GM03348 (cell line): ENCODE measurements at regions not wholly inside any gene's neighbourhood (a gene's known extent, or its start where the extent isn't known, plus 50 kb on each side); places are given as distances from the start of the nearest gene placed in this dataset.

Source experiments
- DNase-seq: peaks from one replicate; pipeline ENCODE4 v3.0.0; 2012; ENCODE audit warnings: low spot score

- DNase-seq = no peak
Observed at GRCh38 chr13:62294244-62294643, 878.6 kb upstream of the PCDH20 start.

GRCh38 chr13:62292714-62293480 lies 877.2 kb upstream of the PCDH20 start:
- no peak for DNase-seq

GRCh38 chr13:62290542-62290941 lies 874.9 kb upstream of the PCDH20 start:
- DNase-seq = no peak

- no peak for DNase-seq
Observed at GRCh38 chr13:62287764-62288163, 872.1 kb upstream of the PCDH20 start.

- no peak for DNase-seq
Observed at GRCh38 chr13:62280590-62280989, 864.9 kb upstream of the PCDH20 start.

- no peak for DNase-seq
Observed at GRCh38 chr13:62278271-62278670, 862.6 kb upstream of the PCDH20 start.

GRCh38 chr13:62251734-62252133 lies 836.1 kb upstream of the PCDH20 start:
- no peak for DNase-seq

DNA sequence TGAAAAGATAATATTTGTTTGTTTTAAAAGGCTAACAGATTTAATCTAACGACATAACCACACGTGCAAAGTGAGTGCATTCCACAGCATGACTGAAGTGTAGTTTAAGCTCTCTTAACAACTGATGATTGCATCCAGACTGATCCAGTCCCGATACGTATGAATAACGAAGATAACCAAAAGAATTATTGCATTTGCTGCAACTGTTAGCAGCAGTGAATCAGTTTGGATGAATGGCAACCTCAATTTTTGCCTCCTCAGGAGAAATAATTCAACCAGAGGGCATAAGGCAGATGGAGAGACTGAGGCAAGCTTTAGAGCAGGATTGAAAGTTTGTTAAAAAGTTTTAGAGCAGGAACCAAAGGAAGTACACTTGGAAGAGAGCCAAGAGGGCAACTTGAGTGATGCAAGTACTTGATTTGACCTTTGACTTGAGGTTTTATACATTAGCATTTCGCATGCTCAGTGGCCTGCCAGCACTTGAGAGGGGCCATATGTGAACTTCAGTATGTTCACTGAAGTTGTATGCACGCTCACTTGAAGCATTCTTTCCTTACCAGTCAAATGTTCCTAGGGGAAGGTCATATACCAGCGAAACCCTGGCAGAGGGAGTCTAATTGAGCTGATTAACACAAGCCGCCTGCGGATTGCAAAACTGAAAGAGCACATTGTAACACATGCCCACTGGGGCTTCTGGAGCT lies 835.0 kb upstream of the PCDH20 start:
- no peak for DNase-seq

GRCh38 chr13:62246581-62246980 lies 830.9 kb upstream of the PCDH20 start:
- no peak for DNase-seq

GRCh38 chr13:62243106-62243505 lies 827.5 kb upstream of the PCDH20 start:
- DNase-seq = no peak

- DNase-seq = no peak
Observed at GRCh38 chr13:62234780-62235440, 819.3 kb upstream of the PCDH20 start.

DNA sequence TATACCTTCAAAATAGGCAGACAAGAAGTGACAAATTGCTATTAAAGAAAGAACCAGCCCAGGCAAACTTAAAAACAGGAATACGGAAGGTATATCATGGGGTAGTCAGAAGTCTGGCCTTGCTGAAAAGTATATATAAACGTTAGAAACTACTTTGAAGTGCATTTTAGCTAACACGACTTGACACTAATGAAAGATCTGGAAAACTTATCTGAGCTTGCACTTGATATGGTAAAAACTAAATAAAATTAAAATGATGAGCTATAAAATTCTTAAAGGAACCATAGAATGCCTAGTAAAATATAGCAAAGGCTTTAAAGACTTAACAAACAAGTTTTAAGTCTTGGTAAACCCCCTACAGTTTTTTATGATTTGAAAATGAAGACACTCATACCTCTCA lies 795.3 kb upstream of the PCDH20 start:
- DNase-seq = no peak

- DNase-seq = no peak
Observed at GRCh38 chr13:62209529-62209928, 793.9 kb upstream of the PCDH20 start.

- no peak for DNase-seq
Observed at GRCh38 chr13:62207388-62207787, 791.7 kb upstream of the PCDH20 start.

GRCh38 chr13:62206165-62206564 lies 790.5 kb upstream of the PCDH20 start:
- DNase-seq = no peak

DNA sequence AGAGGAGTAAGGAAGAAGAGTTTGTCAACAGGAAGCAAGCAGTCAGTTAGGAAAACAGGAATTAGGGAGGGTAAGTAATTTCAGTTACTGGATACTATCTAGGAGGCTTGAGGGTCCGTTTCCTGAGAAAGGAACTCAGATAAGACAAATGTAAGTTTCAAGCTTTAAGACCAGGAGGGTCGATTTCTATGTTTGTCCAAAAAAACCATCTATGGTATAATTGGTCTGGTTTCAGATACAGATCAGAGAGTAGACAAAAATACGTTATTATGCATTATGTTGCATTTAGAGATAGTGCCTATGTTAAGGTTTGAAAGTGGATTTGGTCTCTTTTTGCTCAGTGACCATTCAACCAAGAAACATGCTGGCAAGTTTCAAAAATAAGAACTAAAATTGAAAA lies 789.6 kb upstream of the PCDH20 start:
- DNase-seq = no peak

DNA sequence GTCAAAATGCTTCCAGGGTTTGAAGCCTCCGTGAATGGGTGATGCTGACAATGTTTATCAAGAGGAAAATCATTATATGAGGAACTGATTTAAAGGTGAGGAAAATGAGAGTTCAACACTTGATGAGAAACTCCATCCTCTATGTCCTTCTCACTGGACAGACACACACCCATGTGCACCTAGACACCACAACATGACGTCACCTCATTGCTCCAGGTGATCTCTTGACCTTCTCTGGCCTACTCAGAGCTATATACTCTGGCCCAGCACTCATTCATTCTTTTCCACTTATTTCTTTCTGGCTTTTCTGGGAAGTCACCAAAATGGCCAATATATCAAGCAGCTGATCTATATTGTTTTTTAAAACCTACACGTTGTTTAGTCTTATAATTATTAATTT lies 778.7 kb upstream of the PCDH20 start:
- no peak for DNase-seq

DNA sequence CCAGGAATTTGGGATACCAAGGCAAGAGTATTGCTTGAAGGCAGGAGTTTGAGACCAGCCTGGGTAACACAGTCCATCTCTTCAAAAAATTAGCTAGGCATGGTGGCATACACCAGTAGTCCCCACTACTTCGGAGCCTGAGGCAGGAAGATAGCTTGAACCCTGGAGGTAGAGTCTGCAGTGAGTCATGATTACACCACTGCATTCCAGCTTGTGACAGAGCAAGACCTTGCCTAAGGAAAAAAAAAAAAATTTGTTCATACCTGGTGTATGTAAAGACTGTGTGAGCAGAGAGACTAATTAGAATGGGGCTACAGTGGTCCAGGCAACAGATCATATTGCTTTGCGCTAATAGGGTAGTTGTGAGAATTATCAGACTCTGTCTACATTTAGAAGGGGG lies 778.3 kb upstream of the PCDH20 start:
- DNase-seq = no peak

- DNase-seq = no peak
Observed at GRCh38 chr13:62185631-62186255, 770.1 kb upstream of the PCDH20 start.

- DNase-seq = no peak
Observed at GRCh38 chr13:62176051-62176450, 760.4 kb upstream of the PCDH20 start.

GRCh38 chr13:62173958-62174357 lies 758.3 kb upstream of the PCDH20 start:
- DNase-seq = no peak

DNA sequence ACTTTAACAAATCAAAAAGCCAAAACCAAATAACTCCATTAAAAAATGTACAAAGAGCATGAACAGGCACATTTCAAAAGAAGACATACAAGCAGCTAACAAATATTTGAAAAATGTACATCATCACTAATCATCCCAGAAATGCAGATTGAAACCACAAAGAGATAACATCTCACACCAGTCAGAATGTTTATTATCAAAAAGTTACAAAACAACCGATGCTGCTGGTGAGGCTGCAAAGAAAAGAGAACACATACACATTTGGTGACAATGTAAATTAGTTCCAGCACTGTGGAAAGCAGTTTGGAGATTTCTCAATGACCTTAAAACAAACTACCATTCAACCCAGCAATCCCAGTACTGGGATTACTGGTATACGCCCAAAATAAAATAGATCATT lies 756.0 kb upstream of the PCDH20 start:
- DNase-seq = no peak

- DNase-seq = no peak
Observed at GRCh38 chr13:62168891-62169290, 753.2 kb upstream of the PCDH20 start.
